ENCODE measurements at regions not wholly inside any gene's neighbourhood (a gene's known extent, or its start where the extent isn't known, plus 50 kb on each side); places are given as distances from the start of the nearest gene placed in this dataset.

DNA sequence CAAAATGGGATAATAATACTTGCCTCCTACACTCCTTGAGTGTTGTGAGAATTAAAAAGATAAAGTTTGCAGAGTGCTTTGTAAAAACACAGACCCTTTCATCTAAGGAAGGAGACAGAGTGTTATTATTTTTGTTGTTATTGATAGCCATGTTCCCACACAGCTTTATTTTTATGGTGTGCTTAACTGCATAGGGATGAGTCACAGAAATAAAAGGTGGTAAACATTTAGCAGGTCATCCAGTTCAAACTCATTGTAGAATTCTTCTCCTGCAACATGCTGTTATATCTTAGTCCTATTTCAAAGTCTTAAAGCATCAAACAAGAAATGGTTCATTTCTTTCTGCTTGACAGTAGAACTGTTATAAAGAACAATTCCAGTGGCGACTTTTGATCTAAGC is 367.5 kb upstream of the ACTBL2 start:
- H3K27ac ChIP-seq, result no peak overlapping the region
- no peak for TF ChIP-seq ZFX (IDR thresholded peaks at IDR 0.05; ENCODE audit: borderline replicate concordance)
- TF ChIP-seq, protein P1, sequence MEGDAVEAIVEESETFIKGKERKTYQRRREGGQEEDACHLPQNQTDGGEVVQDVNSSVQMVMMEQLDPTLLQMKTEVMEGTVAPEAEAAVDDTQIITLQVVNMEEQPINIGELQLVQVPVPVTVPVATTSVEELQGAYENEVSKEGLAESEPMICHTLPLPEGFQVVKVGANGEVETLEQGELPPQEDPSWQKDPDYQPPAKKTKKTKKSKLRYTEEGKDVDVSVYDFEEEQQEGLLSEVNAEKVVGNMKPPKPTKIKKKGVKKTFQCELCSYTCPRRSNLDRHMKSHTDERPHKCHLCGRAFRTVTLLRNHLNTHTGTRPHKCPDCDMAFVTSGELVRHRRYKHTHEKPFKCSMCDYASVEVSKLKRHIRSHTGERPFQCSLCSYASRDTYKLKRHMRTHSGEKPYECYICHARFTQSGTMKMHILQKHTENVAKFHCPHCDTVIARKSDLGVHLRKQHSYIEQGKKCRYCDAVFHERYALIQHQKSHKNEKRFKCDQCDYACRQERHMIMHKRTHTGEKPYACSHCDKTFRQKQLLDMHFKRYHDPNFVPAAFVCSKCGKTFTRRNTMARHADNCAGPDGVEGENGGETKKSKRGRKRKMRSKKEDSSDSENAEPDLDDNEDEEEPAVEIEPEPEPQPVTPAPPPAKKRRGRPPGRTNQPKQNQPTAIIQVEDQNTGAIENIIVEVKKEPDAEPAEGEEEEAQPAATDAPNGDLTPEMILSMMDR (IDR thresholded peaks at IDR 0.05), result no peak

DNA sequence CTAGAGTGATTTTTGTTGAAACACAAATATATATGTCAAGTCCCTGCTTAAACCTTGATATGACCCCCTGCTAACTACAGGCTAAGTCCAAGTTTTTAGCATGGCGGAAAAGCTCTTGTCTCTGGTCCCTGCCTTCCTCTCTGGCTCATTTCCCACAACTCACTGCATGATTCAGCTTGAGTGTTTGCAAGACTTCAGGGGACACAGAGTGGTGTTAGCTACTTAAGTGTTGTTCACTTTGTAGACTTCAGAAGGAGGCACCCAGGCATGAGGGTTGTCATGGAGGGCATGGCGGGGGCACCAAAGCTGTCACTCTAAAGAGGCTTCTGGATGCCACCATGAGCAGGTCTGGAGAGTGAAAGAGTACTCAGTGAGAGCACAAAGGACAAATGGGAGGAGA is 362.4 kb upstream of the ACTBL2 start:
- no peak for TF ChIP-seq ZFX (IDR thresholded peaks at IDR 0.05; ENCODE audit: borderline replicate concordance)
- TF ChIP-seq, protein P1 (IDR thresholded peaks at IDR 0.05), result no peak
- no peak overlapping the region for H3K27ac ChIP-seq

GRCh38 chr5:57844410-57844809 is 361.8 kb upstream of the ACTBL2 start:
- TF ChIP-seq, protein P1 (IDR thresholded peaks at IDR 0.05), result no peak
- TF ChIP-seq ZFX (IDR thresholded peaks at IDR 0.05; ENCODE audit: borderline replicate concordance), result no peak
- H3K27ac ChIP-seq, result no peak overlapping the region

DNA sequence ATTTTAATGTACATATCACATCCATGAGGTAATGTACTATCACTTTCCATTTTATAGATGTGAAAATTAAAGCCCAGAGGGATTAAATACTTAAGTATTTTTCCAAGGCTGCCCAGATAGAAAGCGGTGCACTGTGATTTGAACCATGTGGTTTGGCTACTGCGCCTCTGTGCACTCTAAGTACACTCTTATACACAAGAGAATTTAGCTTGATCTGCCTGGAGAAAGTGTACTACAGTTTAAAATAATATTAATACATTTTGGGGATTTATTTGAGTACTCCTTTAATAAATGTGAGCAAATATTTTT is 360.4 kb upstream of the ACTBL2 start:
- TF ChIP-seq, protein P1 (IDR thresholded peaks at IDR 0.05), result no peak
- TF ChIP-seq ZFX (IDR thresholded peaks at IDR 0.05; ENCODE audit: borderline replicate concordance), result no peak
- no peak overlapping the region for H3K27ac ChIP-seq

- H3K27ac ChIP-seq, result no peak overlapping the region
- TF ChIP-seq ZFX (IDR thresholded peaks at IDR 0.05; ENCODE audit: borderline replicate concordance), result no peak
- TF ChIP-seq, protein P1 (IDR thresholded peaks at IDR 0.05), result no peak
These were observed 359.9 kb upstream of the ACTBL2 start for GRCh38 chr5:57842364-57843058.

DNA sequence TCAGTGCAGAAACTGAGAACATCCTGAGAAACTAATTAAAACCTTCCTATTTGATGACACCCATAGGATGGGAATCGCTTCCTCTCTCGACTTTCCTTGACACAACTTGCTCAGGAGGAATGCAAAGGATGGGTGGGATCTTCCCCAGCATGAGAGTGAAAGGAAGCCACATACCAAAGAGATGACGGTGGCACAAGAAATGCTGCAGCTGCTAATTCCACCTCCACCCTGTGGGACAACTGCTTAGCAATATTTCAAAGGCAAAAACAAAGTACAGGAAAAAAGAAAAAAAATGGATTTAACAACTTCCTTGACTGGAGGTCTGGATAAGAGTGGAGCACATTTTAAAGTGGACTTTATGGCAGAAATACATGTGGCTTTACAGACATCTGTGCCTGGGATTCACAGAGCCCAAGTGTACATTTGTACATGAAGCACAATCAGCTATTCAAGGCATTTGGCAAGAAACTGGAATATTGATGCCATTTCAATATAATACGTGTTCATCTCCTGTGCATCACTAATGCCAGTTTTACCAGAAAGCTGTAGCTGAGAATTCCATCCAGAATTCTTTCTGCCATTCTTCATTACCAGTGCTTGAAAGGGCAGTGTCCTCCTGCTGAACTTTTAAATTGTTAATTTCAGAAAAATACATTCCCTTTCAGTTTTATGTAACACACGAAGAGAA is 359.2 kb upstream of the ACTBL2 start:
- TF ChIP-seq, protein P1 (IDR thresholded peaks at IDR 0.05), result no peak
- TF ChIP-seq ZFX (IDR thresholded peaks at IDR 0.05; ENCODE audit: borderline replicate concordance), result no peak
- H3K27ac ChIP-seq, result no peak overlapping the region

DNA sequence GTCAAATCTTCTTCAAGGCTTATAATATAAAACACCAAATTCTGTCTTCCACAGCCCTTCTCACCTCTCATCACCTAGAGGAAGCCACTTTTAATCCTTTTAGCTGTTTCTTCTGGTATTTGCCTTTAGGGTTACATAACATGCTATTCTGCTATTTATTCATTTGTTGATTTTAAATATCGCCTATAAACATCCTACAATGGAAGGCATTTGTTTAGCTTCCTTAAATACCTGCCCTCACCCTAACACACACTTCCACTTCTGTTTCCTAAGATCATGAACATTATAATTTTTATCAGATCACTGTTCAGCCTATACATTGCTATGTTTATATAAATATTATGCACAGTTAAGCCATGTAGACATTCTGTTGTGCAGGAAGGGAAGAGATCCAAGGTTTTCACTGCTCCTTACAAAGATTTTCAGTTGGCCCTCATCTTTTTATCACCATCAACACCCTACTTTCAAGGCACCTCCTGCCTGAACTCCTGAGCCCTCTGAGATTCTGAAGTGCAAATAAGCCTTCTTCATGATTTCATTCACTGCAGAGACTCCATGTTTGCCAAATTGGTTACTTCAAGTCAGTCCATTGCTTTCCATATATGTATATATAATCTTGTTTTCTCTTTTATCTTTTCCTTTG is 356.9 kb upstream of the ACTBL2 start:
- peak overlapping the region; percentile 19; the same call in 1 of the 2 replicates for H3K27ac ChIP-seq

More for the DNA sequence above, 356.9 kb upstream of the ACTBL2 start:
- TF ChIP-seq ZFX (IDR thresholded peaks at IDR 0.05; ENCODE audit: borderline replicate concordance), result no peak
- TF ChIP-seq, protein P1 (IDR thresholded peaks at IDR 0.05), result no peak

Data from 22Rv1 (cell line).